C4-2B (cell line): ENCODE measurements at regions not wholly inside any gene's neighbourhood (a gene's known extent, or its start where the extent isn't known, plus 50 kb on each side); places are given as distances from the start of the nearest gene placed in this dataset.

Source experiments
- H3K27ac ChIP-seq: fragments of 450-650 bp; 2 replicates; pipeline ENCODE4 v1.5.1; 2017
- ZFX ChIP-seq: fragments of 450-650 bp; IDR thresholded peaks from 2 replicates; pipeline ENCODE4 v1.6.1; 2017
- TF ChIP-seq, protein P1 (sequence below): fragments of 450-650 bp; conservative IDR thresholded peaks from 2 replicates; pipeline ENCODE4 v1.5.1; 2017; ENCODE audit warnings: mild to moderate bottlenecking

DNA sequence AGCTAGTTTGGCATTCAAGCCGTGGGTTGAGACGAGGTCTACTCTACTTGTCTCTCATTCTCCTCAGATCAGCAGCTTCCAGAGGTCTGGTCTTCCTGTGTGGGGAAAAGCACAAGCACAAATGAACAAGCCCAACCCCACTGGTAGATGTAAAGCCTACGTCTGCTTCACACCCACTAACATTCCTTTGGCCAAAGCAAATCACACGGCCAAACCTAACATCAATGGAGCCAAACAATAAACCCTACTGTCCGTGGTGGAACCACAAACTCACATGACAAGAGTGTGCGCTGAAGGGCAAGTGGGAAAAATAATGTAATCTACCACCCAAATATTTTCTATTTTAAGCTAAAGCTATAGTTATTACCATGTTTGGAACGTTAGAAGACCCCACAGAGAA is 179.3 kb upstream of the MGAT5 start:
- H3K27ac ChIP-seq = no peak overlapping the region
- TF ChIP-seq, protein P1, sequence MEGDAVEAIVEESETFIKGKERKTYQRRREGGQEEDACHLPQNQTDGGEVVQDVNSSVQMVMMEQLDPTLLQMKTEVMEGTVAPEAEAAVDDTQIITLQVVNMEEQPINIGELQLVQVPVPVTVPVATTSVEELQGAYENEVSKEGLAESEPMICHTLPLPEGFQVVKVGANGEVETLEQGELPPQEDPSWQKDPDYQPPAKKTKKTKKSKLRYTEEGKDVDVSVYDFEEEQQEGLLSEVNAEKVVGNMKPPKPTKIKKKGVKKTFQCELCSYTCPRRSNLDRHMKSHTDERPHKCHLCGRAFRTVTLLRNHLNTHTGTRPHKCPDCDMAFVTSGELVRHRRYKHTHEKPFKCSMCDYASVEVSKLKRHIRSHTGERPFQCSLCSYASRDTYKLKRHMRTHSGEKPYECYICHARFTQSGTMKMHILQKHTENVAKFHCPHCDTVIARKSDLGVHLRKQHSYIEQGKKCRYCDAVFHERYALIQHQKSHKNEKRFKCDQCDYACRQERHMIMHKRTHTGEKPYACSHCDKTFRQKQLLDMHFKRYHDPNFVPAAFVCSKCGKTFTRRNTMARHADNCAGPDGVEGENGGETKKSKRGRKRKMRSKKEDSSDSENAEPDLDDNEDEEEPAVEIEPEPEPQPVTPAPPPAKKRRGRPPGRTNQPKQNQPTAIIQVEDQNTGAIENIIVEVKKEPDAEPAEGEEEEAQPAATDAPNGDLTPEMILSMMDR = no peak
- no peak for TF ChIP-seq ZFX

DNA sequence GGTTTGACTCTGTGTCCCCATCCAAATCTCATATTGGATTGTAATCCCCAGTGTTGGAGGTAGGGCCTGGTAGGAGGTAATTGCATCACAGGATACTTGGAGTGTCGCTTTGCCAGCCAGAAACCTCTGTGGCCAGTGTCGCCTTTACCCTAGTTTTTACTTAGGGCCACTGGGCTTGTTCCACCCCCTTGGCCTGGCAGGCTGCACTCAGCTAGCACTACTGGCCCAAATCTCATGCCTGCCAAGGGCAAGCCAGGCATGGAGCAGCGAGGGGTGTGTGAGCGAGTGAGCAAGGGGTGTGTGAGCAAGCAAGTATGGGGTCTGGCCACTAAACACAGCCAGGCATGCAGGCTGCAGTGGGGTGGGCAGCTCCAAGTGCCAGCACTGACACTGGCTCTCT is 178.7 kb upstream of the MGAT5 start:
- no peak overlapping the region for H3K27ac ChIP-seq

DNA sequence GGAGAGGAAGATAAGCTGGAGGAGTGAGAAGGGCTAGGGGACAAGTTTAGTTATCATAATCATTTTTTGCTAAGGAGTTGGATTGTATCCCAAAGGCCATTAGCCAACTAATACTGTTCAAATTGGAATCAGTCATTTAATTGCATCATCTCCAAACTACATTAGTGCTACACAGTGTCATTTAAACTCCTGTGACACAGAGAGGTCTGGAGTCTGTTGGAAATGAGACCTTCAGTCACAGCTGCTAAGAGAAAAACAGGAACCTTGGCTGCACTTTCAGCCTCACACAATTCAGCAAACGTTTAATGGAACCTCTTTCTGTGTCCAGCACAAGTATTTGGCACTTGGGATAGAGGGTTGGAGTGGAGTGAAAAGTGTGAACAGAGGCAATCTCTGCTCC is 175.5 kb upstream of the MGAT5 start:
- TF ChIP-seq, protein P1 = no peak
- no peak for TF ChIP-seq ZFX

More for the DNA sequence above, 178.7 kb upstream of the MGAT5 start:
- TF ChIP-seq, protein P1 = no peak
- no peak for TF ChIP-seq ZFX

DNA sequence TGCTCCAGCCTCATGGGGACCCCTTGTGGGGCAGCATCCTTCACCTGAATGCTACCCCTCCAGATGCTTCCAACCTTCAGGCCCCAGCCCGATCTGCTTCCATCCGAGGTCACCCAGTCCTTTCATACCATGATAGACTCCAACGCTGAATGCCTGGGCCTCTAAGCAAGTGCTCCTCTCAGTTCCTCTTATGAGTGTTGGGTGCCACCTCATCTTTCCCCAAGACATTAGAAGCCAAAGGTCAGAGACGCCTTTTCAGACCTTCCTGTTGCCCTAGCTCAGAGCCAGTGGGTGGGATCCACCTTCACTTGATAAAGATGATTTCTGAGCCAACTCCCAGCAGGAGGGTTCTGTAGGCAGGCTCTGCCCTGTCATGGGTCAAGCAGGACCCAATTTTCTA is 174.5 kb upstream of the MGAT5 start:
- no peak overlapping the region for H3K27ac ChIP-seq
- TF ChIP-seq, protein P1 = no peak
- TF ChIP-seq ZFX = no peak

More for the DNA sequence above, 175.5 kb upstream of the MGAT5 start:
- no peak overlapping the region for H3K27ac ChIP-seq

DNA sequence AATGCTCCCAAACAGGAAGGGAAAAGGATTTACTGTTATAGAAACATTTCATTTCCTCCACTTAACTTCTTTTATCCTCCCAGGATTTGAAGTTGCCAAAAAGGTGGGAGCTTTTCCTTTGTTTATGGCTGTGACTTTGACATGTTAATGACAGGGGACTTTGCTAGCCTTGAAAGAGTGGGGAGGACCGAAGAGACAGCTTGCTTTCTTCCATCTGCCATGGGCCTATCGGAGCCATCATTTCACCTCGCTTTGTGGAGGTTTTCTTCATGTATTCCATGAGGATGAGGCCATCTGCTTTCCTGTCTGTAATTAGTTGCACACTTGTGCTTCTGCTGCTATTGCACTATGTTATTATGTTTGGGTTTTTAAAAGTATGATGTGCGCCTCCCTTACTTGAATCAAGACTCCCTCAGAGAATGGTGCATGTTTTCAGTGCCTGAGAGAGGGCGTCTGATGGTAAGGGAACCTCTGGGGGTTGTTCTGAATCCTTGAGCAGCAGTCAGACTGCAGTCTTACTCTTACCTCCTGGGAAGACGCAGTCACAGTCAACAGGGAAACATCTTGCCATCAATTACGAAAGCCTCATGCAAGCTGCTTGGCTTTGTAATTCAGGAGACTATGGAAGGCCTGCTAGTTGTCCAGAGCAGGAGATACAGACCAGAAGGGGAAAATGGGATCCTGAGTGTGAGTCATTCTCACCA is 173.3 kb upstream of the MGAT5 start:
- TF ChIP-seq ZFX = no peak
- TF ChIP-seq, protein P1 = no peak
- H3K27ac ChIP-seq = no peak overlapping the region

DNA sequence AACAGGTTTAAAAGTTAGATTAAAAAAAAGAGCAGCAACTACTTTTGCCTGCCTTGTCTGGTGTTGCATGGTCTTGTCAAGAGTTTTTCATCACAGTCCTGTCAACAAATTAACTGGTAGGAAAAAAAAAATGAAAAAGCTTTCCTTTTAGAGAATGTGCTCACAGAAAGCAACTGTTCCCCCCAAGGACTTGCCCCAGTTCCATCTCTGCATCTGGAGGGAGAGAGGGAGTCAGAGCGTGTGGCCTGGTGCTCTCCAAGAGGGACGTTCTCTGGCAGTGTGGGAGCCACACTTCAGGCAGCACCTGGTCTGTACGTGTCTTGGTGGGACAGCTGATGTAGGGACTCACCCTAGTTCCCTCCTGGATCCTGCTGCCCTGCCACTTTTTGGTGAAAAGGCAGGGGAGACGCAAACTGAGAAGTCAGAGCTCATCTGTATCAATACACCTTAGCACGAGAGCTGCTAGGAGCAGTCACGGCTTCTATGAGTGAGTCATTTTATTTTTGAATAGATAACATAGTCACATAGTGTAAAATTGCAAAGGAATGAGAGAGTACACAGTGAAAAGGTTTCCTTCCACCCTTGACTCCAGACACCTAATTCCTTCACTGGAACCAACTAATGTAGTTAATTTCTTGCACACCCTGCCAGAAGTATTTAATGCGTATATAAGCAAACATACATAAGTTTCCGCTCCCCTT is 172.5 kb upstream of the MGAT5 start:
- TF ChIP-seq, protein P1 = no peak
- TF ChIP-seq ZFX = no peak
- H3K27ac ChIP-seq = no peak overlapping the region

DNA sequence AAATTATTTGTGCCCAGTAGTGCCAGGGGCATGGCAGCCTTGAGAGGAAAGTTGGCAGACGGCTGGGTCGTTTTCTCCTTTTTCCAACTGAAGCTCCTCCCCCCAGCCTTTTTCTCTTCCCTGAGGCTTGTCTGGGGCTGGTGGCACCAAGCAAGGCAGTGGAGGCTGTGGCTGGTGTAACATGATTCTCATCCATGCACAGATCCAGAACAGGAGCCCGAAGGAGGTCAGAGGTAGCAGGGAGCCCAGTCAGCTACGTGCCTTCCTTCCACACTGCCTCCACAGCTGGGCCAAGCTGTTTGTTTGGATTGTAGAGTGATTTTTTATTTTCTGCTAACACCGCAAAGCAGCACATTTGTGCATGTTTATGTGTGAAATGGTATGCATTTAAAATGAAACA is 170.3 kb upstream of the MGAT5 start:
- TF ChIP-seq ZFX = no peak
- no peak overlapping the region for H3K27ac ChIP-seq
